A172 (cell line): ENCODE measurements at regions not wholly inside any gene's neighbourhood (a gene's known extent, or its start where the extent isn't known, plus 50 kb on each side); places are given as distances from the start of the nearest gene placed in this dataset.
"Not testable (repeated sequence)": the region's sequence is repeated elsewhere in the genome, so short reads cannot be mapped to it uniquely, and the experiment has no call there.

ENCODE experiments used
- DNase-seq: peaks from one replicate; pipeline ENCODE4 v3.0.0-alpha.2; 2015; ENCODE audit warnings: low spot score

DNA sequence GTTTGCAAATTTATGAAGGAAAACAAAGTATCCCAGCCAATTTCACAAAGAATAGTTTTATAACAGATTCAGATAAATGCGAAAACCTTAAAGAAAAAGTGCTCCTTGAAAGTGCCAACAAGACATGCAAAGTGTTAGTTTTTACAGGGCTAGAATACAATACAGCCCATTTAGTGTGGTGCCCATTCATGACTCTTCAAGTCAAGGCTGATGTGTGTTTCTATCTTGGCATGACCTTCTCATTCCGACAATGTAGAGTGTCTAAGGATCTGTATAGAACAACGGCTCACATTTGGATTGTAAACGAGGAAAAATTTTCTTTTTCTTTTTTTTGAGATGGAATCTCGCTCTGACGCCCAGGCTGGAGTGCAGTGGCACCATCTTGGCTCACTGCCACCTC lies 205.2 kb upstream of the SEMA6A start:
- DNase-seq = no peak

GRCh38 chr5:116778651-116779280 lies 204.1 kb upstream of the SEMA6A start:
- no peak for DNase-seq

- DNase-seq = no peak
Observed at GRCh38 chr5:116778032-116778431, 203.4 kb upstream of the SEMA6A start.

DNA sequence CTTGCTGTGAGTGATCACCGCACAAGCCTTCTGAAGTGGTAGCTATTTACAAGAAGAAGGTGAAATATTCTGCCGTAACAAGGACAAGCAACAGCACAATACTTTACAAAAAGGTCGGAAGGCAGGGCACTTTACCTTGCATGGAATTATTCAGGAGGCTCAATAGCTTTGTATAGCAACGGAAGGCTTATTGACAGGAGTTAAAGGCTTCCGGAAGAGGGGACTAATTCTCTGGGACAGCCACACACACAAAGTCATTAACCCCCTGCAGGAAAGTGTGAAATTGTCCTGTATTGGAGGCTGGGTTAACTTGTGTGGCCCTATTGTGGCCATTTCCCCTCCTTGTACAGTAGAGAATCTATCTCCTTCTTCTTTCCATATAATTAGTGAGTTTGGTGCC lies 199.3 kb upstream of the SEMA6A start:
- DNase-seq = no peak

- DNase-seq = no peak
Observed at GRCh38 chr5:116772806-116773205, 198.2 kb upstream of the SEMA6A start.

- DNase-seq = no peak
Observed at GRCh38 chr5:116772152-116772501, 197.5 kb upstream of the SEMA6A start.

DNA sequence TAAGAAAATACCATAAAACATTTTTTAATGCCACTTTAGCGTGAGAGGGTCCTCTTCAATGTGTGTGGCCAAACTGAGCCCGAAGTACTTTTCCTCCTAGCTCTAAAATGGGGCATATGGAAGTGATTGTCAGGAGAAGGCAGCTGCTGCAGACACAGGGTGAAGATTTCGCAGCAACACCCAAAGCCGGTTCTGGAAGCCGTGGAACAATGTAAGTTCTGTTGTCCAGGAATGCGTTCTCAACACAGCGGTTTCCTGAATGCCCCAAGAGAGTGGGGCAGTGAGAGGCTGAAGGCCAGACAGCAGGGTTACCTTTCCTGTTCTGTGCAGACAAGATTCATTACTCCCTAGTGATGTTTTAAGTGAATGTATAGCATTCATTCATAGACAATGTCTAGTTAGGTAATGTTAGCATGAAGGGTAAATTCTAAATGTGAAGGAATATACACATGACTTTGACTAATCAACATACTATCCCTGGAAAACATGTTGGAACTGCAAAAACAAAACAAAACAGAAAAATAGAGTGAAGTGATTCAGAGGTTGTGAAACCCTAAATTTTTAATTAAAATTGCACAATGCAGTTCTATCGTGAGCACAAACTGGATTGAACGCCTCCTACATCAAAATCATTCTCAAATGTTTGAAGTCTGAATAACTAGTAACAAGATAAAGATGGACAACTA lies 197.0 kb upstream of the SEMA6A start:
- DNase-seq = no peak

GRCh38 chr5:116769953-116770352 lies 195.3 kb upstream of the SEMA6A start:
- DNase-seq = not testable (repeated sequence)

- DNase-seq = no peak
Observed at GRCh38 chr5:116769470-116769869, 194.8 kb upstream of the SEMA6A start.

DNA sequence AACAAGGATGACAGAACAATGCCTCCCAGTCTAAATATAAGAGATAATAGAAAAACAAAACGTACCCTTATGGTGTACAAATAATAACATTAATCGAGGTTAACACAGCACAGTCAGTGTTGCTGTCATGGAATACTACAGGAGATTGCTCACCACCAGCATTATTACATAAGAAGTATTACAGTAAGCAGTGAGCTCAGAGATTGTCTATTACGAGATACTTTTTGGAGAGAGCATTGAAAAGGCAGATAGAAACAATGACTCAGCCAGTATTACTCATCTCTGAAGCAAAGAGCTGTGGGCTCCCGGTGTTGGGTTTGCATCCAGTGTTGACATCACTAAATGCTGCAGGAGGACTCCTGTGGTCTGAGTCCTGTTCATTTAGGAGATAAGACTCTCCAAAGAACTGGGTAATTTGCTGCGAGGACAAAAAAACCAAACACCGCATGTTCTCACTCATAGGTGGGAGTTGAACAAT lies 191.9 kb upstream of the SEMA6A start:
- peak; percentile 95 for DNase-seq

GRCh38 chr5:116765441-116765840 lies 190.8 kb upstream of the SEMA6A start:
- DNase-seq = no peak

DNA sequence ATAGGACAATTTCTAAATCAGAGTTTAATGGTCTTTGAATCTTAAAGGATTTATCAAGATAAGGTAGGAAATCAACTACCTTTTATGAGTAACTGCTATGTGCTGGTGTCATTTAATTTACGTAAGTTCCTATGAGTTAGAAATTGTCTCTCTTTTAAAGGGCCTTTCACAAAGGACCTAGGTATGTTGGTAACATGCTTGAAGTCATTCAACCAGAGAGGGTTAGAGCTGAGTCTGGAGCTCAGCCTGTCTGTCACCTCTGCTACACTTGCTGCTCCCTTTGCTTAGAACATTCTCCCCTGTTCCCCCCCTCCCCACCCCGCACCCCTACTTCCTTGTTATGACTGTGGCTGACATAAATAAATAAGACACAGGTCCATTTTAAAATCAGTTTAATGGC lies 190.3 kb upstream of the SEMA6A start:
- no peak for DNase-seq

- DNase-seq = no peak
Observed at GRCh38 chr5:116763987-116764866, 189.6 kb upstream of the SEMA6A start.

- peak; percentile 42 for DNase-seq
Observed at GRCh38 chr5:116759860-116760640, 185.4 kb upstream of the SEMA6A start.

GRCh38 chr5:116757326-116757725 lies 182.7 kb upstream of the SEMA6A start:
- no peak for DNase-seq

GRCh38 chr5:116756531-116756930 lies 181.9 kb upstream of the SEMA6A start:
- no peak for DNase-seq

GRCh38 chr5:116754556-116754955 lies 179.9 kb upstream of the SEMA6A start:
- DNase-seq = no peak

- no peak for DNase-seq
Observed at GRCh38 chr5:116751684-116752083, 177.1 kb upstream of the SEMA6A start.

DNA sequence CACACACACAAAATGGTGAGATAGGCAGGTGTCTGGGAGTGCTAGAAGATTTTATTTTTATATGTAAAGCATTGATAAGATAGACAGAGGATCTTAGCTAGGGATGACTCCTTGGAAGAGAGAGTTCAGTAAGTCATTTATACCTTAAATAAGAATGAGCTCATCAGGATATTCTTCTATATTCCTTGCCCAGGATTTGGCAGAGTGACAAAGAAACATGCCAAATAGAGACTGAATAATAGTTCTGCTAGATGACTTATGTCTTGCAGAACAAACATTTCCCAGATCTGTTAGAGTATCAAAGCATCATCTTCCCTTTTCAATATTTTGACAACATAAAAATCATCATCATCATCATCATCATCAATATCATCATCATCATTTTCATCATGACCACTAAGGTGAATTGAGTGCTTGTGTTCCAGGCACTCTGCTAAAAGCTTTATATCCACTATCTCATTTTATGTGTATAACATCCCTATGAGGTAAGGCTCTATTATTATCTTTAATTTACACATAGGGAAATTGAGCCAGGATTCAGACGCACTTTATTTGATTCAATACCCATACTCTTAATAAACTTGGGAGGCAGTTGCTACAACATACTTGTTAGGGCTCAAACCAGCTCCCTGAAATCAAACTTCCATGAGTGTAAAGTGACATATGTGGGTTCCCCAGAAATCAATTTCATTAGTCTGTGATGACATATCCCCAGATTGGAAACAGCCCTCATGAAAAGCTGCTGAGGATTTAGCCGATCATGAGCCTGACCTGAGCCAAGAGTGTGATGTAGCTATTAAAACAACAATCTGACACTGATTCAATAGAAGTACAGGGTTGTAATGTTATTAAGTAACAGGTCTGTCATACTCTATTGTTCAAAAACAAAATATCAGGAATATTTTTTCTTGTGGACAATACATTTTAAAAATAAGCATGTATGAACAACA lies 176.3 kb upstream of the SEMA6A start:
- DNase-seq = no peak

- DNase-seq = no peak
Observed at GRCh38 chr5:116747881-116748280, 173.3 kb upstream of the SEMA6A start.

GRCh38 chr5:116746668-116747067 lies 172.0 kb upstream of the SEMA6A start:
- DNase-seq = no peak
